Stomach (tissue), 8 donors: ENCODE measurements at regions not wholly inside any gene's neighbourhood (a gene's known extent, or its start where the extent isn't known, plus 50 kb on each side); places are given as distances from the start of the nearest gene placed in this dataset.

Experiments used
- DNase-seq, 2 donors: peaks; one replicate each; pipeline versions ENCODE4 v3.0.0 to v3.0.0-alpha.2; 2013 to 2019
- H3K27ac ChIP-seq, 5 donors: fragments of 200-600 bp in 4 of 5; sonication (generic) in 4 of 5; one replicate each; pipeline ENCODE4 v1.5.1; 2013 to 2019; ENCODE audit warnings: mild to moderate bottlenecking in 1 of 5, moderate library complexity in 1 of 5
- H3K27me3 ChIP-seq, 3 donors: fragments of 200-600 bp; sonication (generic); one replicate each; pipeline ENCODE4 v1.5.1; 2017 to 2019; ENCODE audit warnings: mixed run types in 1 of 3
- H3K36me3 ChIP-seq, 4 donors: fragments of 200-600 bp; sonication (generic); 1 replicate in 3 of 4; 2 replicates in 1 of 4; pipeline ENCODE4 v1.5.1; 2016 to 2019
- H3K4me1 ChIP-seq, 4 donors: fragments of 200-600 bp; sonication (generic); one replicate each; pipeline ENCODE4 v1.5.1; 2016 to 2019
- H3K4me3 ChIP-seq, 4 donors: fragments of 200-600 bp; sonication (generic) in 3 of 4; one replicate each; pipeline ENCODE4 v1.5.1; 2016 to 2019; ENCODE audit warnings: mild to moderate bottlenecking in 1 of 4
- H3K9me3 ChIP-seq, 4 donors: fragments of 200-600 bp; sonication (generic); one replicate each; pipeline ENCODE4 v1.5.1; 2016 to 2019
- CTCF ChIP-seq, 7 experiments: fragments of 450-650 bp in 4 of 7; fragments of 200-600 bp in 3 of 7; sonication (generic) in 3 of 7; IDR thresholded peaks; one replicate each; pipeline ENCODE4 v1.5.1; 2016 to 2019; ENCODE audit warnings: antibody characterized with exemption in 7 of 7, control low read depth in 2 of 7, mild to moderate bottlenecking in 1 of 7
- EP300 ChIP-seq: sonication (generic); formaldehyde crosslinking; IDR thresholded peaks from one replicate; pipeline ENCODE4 v1.6.1; 2017; ENCODE audit warnings: antibody characterized with exemption
- POLR2A ChIP-seq, 4 donors: fragments of 450-650 bp; IDR thresholded peaks; one replicate each; pipeline ENCODE4 v1.6.1; 2016; ENCODE audit warnings: antibody characterized with exemption in 4 of 4, control low read depth in 2 of 4, mild to moderate bottlenecking in 1 of 4, moderate library complexity in 1 of 4
- POLR2AphosphoS5 ChIP-seq, 3 donors: sonication (generic); formaldehyde crosslinking; IDR thresholded peaks; one replicate each; pipeline ENCODE4 v1.6.1; 2016; ENCODE audit warnings: antibody characterized with exemption in 3 of 3
- WGBS, 5 donors: extraction: QIAGEN DNeasy Blood & Tissue Kit in 3 of 5; methylation state at CpG; one replicate each; pipeline versions ENCODE4 v1.1.5 to v1.1.7; 2013 to 2018; 5-methylcytosine and 5-hydroxymethylcytosine counted together
- intact Hi-C: fragments of 100-400 bp; cut with DNase I; formaldehyde crosslinking; loops from one replicate; pipeline ENCODE4 v1.15.1; 2023; ENCODE audit warnings: low total_unique reads
- donor health status: healthy with polysubstance abuse.
- donor health status: Bipolar disorder and iron deficiency.
- donor health status: healthy.

GRCh38 chrX:20802036-20802435 lies 535.3 kb upstream of the RPS6KA3 start:
- no peaks in the 10 kb centered on the region for H3K36me3 ChIP-seq
- no peak overlapping the region for H3K27ac ChIP-seq
- WGBS, 5 donors, result 56 to 85% (median 83%) methylated on average over 1 of the region's 1 CpG
- no peak for TF ChIP-seq POLR2AphosphoS5 (IDR thresholded peaks at IDR 0.05)
- TF ChIP-seq EP300, result no peak
- TF ChIP-seq CTCF (IDR thresholded peaks at IDR 0.05), result no peak
- TF ChIP-seq POLR2A (IDR thresholded peaks at IDR 0.05), result no peak
- no peak for DNase-seq
- H3K4me3 ChIP-seq, result no peak overlapping the region
- intact Hi-C loops, result no loop called here
- no peaks in the 10 kb centered on the region for H3K4me1 ChIP-seq
- peaks cover 0 to 11% (median 5%) of the 10 kb centered on the region in 4 donors for H3K9me3 ChIP-seq
- no peaks in the 10 kb centered on the region for H3K27me3 ChIP-seq

- H3K27ac ChIP-seq, result no peak overlapping the region
- H3K4me1 ChIP-seq, result no peaks in the 10 kb centered on the region
- H3K36me3 ChIP-seq, result no peaks in the 10 kb centered on the region
- intact Hi-C loops, result no loop called here
- H3K9me3 ChIP-seq, result peaks cover 0 to 11% (median 2%) of the 10 kb centered on the region in 4 donors
- no peak for DNase-seq
- H3K4me3 ChIP-seq, result no peak overlapping the region
- WGBS, 5 donors, result 63 to 88% (median 79%) methylated on average over 2 of the region's 2 CpGs
- TF ChIP-seq POLR2A (IDR thresholded peaks at IDR 0.05) (no peak), CTCF (IDR thresholded peaks at IDR 0.05) (no peak), EP300 (no peak), POLR2AphosphoS5 (IDR thresholded peaks at IDR 0.05) (no peak)
- H3K27me3 ChIP-seq, result no peaks in the 10 kb centered on the region
Observed at GRCh38 chrX:20796450-20796849, 529.7 kb upstream of the RPS6KA3 start.

- no peaks in the 10 kb centered on the region for H3K36me3 ChIP-seq
- no peak overlapping the region for H3K27ac ChIP-seq
- DNase-seq, result no peak
- no peaks in the 10 kb centered on the region for H3K9me3 ChIP-seq
- no peaks in the 10 kb centered on the region for H3K27me3 ChIP-seq
- intact Hi-C loops, result no loop called here
- TF ChIP-seq POLR2A (IDR thresholded peaks at IDR 0.05), result no peak
- no peak for TF ChIP-seq EP300
- TF ChIP-seq CTCF (IDR thresholded peaks at IDR 0.05), result no peak
- no peak for TF ChIP-seq POLR2AphosphoS5 (IDR thresholded peaks at IDR 0.05)
- WGBS, 5 donors, result 50 to 66% (median 52%) methylated on average over 3 of the region's 3 CpGs
- H3K4me3 ChIP-seq, result no peak overlapping the region
- no peaks in the 10 kb centered on the region for H3K4me1 ChIP-seq
Observed at GRCh38 chrX:20789103-20789502, 522.4 kb upstream of the RPS6KA3 start.

- Histone ChIP-seq H3K27me3 (no peaks in the 10 kb centered on the region), H3K27ac (no peak overlapping the region), H3K9me3 (peaks cover 0 to 11% (median 8%) of the 10 kb centered on the region in 4 donors), H3K4me1 (no peaks in the 10 kb centered on the region), H3K36me3 (no peaks in the 10 kb centered on the region), H3K4me3 (no peak overlapping the region)
- intact Hi-C loops, result no loop called here
- DNase-seq, result no peak
- WGBS, 5 donors, result 43 to 57% (median 46%) methylated on average over 2 of the region's 2 CpGs
- TF ChIP-seq POLR2AphosphoS5 (IDR thresholded peaks at IDR 0.05) (no peak), POLR2A (IDR thresholded peaks at IDR 0.05) (no peak), CTCF (IDR thresholded peaks at IDR 0.05) (no peak), EP300 (no peak)
Observed at GRCh38 chrX:20767346-20767745, 500.6 kb upstream of the RPS6KA3 start.
